Glutamatergic neuron (in vitro differentiated cells): ENCODE measurements at regions not wholly inside any gene's neighbourhood (a gene's known extent, or its start where the extent isn't known, plus 50 kb on each side); places are given as distances from the start of the nearest gene placed in this dataset.

Experiments
- DNase-seq: peaks from one replicate; pipeline ENCODE4 v3.0.0; 2022
- H3K27ac Mint-ChIP-seq: one replicate; pipeline ENCODE4 v1.8.0; 2020; ENCODE audit warnings: mild to moderate bottlenecking, mixed read lengths, inconsistent platforms; ENCODE audit not compliant: unreplicated experiment
- H3K27me3 Mint-ChIP-seq: one replicate; pipeline ENCODE4 v1.8.0; 2020; ENCODE audit warnings: mild to moderate bottlenecking, moderate library complexity, mixed read lengths, inconsistent platforms; ENCODE audit not compliant: unreplicated experiment
- H3K36me3 Mint-ChIP-seq: one replicate; pipeline ENCODE4 v1.8.0; 2020; ENCODE audit warnings: mild to moderate bottlenecking, mixed read lengths, inconsistent platforms; ENCODE audit not compliant: unreplicated experiment
- H3K4me1 Mint-ChIP-seq: one replicate; pipeline ENCODE4 v1.8.0; 2020; ENCODE audit warnings: mild to moderate bottlenecking, low read depth, mixed read lengths, inconsistent platforms; ENCODE audit not compliant: unreplicated experiment
- H3K4me3 Mint-ChIP-seq: one replicate; pipeline ENCODE4 v1.8.0; 2020; ENCODE audit warnings: mild to moderate bottlenecking, mixed read lengths, inconsistent platforms; ENCODE audit not compliant: unreplicated experiment
- H3K9me3 Mint-ChIP-seq: one replicate; pipeline ENCODE4 v1.8.0; 2020; ENCODE audit warnings: mild to moderate bottlenecking, moderate library complexity, mixed read lengths, inconsistent platforms; ENCODE audit not compliant: unreplicated experiment
- CTCF ChIP-seq: fragments of 200-600 bp; sonication (generic); IDR thresholded peaks from one replicate; pipeline ENCODE4 v1.5.0; 2021; ENCODE audit not compliant: partially characterized antibody, unreplicated experiment

GRCh38 chr15:79192462-79193036, 90.0 kb upstream of the ANKRD34C start:
- Mint-ChIP-seq H3K4me3 (peak overlapping the region; percentile 32), H3K9me3 (peaks cover 11% of the 10 kb centered on the region), H3K27ac (peak overlapping the region; percentile 87), H3K4me1 (peaks cover 60% of the 10 kb centered on the region), H3K36me3 (no peaks in the 10 kb centered on the region), H3K27me3 (peaks cover 9% of the 10 kb centered on the region)
- TF ChIP-seq CTCF = no peak
- DNase-seq = no peak

- no peak for TF ChIP-seq CTCF
- Mint-ChIP-seq H3K36me3 (no peaks in the 10 kb centered on the region), H3K27ac (peak overlapping the region; percentile 94), H3K9me3 (peaks cover 11% of the 10 kb centered on the region), H3K4me3 (peak overlapping the region; percentile 70), H3K27me3 (peaks cover 9% of the 10 kb centered on the region), H3K4me1 (peaks cover 50% of the 10 kb centered on the region)
- peak; percentile 74 for DNase-seq
Measured at GRCh38 chr15:79190093-79190492, 92.4 kb upstream of the ANKRD34C start.

- Mint-ChIP-seq H3K4me1 (peaks cover 33% of the 10 kb centered on the region), H3K4me3 (no peak overlapping the region), H3K36me3 (no peaks in the 10 kb centered on the region), H3K27ac (no peak overlapping the region), H3K27me3 (peaks cover 9% of the 10 kb centered on the region), H3K9me3 (peaks cover 5% of the 10 kb centered on the region)
- DNase-seq = no peak
- no peak for TF ChIP-seq CTCF
Measured at GRCh38 chr15:79186616-79187015, 95.9 kb upstream of the ANKRD34C start.

GRCh38 chr15:79185199-79185598, 94.6 kb upstream of the RASGRF1 start:
- no peak overlapping the region for H3K27ac Mint-ChIP-seq
- H3K4me1 Mint-ChIP-seq = peaks cover 19% of the 10 kb centered on the region
- DNase-seq = peak; percentile 80
- no peaks in the 10 kb centered on the region for H3K36me3 Mint-ChIP-seq
- no peak overlapping the region for H3K4me3 Mint-ChIP-seq
- no peak for TF ChIP-seq CTCF
- H3K9me3 Mint-ChIP-seq = peaks cover 3% of the 10 kb centered on the region
- H3K27me3 Mint-ChIP-seq = peaks cover 6% of the 10 kb centered on the region

GRCh38 chr15:79184465-79184892, 93.9 kb upstream of the RASGRF1 start:
- H3K27ac Mint-ChIP-seq = no peak overlapping the region
- peaks cover 2% of the 10 kb centered on the region for H3K9me3 Mint-ChIP-seq
- H3K27me3 Mint-ChIP-seq = no peaks in the 10 kb centered on the region
- TF ChIP-seq CTCF = peak; percentile 94
- H3K4me3 Mint-ChIP-seq = no peak overlapping the region
- DNase-seq = peak; percentile 81
- no peaks in the 10 kb centered on the region for H3K36me3 Mint-ChIP-seq
- H3K4me1 Mint-ChIP-seq = peaks cover 13% of the 10 kb centered on the region
